ENCODE measurements at regions not wholly inside any gene's neighbourhood (a gene's known extent, or its start where the extent isn't known, plus 50 kb on each side); places are given as distances from the start of the nearest gene placed in this dataset.

- TF ChIP-seq POLR2AphosphoS5 (IDR thresholded peaks at IDR 0.05; ENCODE audit: borderline replicate concordance, low read depth, low read length) = no peak
- no peak for TF ChIP-seq FOXP2 (optimal IDR thresholded peaks at IDR 0.05; ENCODE audit: control extremely low read depth, extremely low read length, insufficient read depth)
- no peak for TF ChIP-seq EZH2 (IDR thresholded peaks at IDR 0.05)
Measured at GRCh38 chr5:174552428-174552827, 172.0 kb upstream of the MSX2 start.
